Tongue (tissue), 1 donor: ENCODE measurements at regions not wholly inside any gene's neighbourhood (a gene's known extent, or its start where the extent isn't known, plus 50 kb on each side); places are given as distances from the start of the nearest gene placed in this dataset.

Experiments
- DNase-seq: peaks from one replicate; pipeline ENCODE4 v3.0.0-alpha.2; 2015

DNA sequence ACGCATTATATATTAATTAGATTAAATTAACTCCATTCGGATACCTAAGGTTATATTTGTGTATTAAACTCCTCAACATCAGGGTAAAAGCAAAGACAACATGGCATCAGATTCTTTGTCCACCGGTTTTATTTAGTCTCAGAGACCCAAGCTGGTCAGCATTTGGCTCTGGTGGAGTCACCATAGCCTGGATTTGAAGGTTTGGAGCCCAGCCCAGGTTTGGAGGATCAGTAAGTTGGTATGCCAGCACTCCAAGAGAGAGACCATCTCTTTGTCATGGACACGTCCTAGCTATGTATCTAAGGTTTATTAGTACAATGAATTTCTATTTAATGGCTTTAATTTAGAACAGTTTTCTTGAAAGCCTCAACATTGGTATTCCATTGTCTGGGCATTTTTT is 328.4 kb upstream of the RBFOX1 start:
- DNase-seq: no peak

DNA sequence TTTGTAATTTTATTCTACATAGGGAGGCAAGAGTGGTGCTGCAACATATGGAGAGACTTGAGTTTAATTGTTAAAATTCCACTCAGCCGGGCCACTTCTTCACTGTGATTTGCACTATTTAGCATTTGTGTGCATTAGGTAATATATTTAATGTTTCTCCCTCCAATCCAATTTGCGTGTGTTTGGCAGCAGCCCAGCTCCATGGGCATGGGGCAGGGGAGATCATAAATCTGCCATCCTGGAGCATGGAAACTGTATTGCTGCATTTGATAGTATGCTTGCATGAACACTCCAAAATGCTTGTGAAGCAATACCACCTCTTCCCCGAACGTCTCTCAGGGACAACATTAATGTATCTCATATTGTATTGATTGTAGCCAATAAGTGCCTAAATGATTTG is 339.1 kb upstream of the RBFOX1 start:
- no peak for DNase-seq

DNA sequence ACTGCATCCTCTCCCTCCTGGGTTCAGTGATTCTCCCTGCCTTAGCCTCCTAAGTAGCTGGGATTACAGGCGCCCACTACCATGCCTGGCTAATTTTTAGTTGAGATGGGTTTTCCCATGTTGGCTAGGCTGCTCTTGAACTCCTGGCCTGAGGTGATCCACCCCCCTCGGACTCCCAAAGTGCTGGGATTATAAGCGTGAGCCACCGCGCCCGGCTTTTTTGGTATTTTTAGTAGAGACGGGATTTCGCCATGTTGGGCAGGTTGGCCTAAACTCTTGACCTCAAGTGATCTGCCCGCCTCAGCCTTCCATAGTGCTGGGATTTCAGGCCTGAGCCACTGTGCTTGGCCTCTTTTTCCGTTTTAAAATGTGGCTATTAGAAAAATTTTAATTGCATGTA is 343.8 kb upstream of the RBFOX1 start:
- no peak for DNase-seq

DNA sequence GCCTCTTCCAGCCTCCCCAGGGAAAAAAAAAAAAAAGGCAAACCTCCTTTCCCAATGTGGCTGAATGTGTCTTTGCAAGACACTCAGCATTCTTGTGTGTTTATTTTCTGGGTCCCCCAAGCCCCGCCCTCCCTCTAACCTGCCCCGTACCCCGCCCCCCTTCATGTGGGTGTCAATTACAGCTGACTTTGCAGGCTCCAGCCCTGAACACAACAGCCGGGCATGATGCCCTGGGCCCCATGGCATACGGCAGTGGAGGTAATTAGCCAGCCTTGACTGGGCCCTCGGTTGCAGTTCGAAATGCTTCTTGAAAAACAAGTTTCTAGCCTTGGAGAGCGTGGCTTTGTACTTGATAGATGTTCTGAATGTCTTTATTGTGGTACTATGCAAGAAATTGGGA is 354.7 kb upstream of the RBFOX1 start:
- no peak for DNase-seq

DNA sequence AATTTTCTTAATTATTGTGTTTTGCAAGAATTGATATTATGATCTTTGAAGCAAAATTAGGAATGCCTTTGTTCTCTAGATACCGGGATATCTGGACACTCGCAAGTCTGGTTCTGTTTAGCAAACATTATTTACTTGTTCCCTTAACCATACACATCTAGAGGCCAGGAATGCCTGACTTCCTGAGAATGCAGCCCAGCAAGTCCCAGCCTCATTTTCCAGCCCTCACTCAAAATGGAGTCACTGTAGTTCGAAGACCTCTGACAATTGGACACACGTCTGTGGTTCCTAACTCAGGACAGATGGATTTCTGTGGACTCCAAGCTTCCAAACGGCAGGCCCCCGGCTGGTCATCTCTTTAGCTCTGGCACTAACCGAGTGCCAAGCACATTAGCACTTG is 355.4 kb upstream of the RBFOX1 start:
- no peak for DNase-seq

DNA sequence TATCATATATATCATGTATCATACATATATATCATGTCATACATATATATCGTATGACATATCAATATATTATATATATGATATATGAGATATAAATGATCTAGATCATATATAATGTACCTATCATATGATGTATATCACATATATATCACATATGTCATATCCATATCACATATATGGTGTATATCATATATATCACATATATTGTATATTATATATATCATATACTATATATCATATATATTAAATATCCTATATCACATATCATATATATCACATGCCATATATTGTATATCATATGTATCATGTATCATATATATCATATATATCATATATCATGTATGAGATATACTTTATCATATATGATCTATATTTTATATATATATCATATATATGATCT is 355.9 kb upstream of the RBFOX1 start:
- DNase-seq: no peak

DNA sequence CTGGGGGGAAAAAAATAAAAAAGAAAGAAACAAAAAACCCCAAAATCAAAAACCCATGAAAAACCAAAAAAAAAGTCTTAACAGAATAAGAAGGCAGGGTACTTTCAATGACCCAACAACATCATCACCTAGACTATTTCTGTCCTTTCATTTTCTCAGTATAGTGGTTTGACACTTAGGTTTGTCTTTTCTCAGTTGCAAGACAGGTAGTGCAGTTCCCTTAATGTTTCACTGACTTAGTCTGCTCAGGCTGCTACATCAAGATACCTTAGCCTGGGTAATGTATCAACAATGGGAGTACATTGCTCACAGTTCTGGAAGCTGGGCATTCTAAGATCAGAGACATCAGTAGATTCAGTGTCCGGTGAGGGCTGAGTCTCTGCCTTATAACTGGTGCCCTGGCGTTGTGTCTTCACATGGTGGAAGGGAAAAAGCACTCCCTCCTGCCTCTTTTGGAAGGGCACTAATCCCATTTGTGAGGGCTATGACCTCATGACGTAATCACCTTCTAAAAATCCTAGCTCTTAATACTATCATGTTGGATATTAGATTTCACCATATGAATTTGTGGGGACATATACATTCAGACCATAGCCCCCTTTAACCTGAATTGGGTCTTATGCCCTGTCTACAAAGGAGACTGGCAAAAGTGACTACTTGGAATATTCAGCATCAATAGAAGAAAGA is 362.3 kb upstream of the RBFOX1 start:
- DNase-seq: no peak

DNA sequence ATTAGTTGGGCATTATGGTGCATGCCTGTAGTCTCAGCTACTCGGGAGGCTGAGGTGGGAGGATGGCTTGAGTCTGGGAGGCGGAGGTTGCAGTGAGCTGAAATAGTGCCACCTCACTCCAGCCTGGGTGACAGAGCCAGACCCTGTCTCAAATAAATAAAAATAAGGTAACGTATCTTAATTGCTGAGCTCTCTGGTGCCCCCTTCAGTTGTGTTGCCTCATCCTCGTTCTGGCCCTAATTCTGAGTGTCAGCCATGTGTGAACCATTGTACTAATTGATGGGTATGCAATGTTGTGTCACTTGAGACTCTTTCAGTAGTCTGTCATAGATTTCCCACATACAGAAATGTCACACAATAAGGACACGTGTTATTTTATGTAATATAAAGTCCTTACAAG is 363.1 kb upstream of the RBFOX1 start:
- DNase-seq: no peak

DNA sequence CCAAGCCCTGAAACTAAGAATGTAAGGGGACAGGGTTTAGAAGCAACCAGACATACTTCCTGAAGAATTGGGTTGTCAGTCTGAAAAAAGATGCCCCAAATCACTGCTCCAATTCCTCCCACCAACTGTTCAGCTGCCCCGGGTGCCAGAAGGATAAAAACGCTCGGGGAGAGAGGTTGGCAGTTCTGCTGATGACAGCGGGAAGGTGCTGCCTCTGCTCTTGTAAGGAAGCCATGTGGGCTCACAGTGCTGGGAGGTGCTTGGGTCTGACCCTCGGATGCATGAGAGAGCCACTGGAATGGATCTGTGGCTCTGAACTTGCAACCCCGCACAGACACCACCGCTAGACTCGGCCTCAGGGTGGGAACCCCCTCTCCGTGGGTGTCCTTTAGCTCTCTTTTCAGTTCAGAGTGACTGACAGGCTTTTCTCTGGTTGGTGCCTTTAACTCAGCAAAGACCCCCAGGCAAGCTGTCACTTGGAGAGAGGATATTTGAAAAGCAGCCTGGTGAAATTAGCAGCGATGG is 364.8 kb upstream of the RBFOX1 start:
- no peak for DNase-seq

DNA sequence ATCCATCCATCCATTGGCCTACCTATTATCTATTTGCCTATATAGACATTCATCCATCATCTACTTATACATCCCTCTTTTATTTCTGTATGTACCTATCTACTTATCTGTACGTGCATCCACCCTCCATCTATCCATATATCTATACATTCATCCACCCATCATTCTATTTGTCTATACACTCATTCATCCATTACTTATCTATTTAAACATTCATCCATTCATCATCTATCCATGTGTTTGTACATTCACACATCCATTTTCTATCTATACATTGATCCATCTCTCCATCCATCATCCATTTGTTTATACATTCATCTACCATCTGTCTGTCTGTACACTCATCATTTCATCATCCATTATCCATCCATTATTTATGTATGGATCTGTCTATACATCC is 365.7 kb upstream of the RBFOX1 start:
- DNase-seq: no peak

DNA sequence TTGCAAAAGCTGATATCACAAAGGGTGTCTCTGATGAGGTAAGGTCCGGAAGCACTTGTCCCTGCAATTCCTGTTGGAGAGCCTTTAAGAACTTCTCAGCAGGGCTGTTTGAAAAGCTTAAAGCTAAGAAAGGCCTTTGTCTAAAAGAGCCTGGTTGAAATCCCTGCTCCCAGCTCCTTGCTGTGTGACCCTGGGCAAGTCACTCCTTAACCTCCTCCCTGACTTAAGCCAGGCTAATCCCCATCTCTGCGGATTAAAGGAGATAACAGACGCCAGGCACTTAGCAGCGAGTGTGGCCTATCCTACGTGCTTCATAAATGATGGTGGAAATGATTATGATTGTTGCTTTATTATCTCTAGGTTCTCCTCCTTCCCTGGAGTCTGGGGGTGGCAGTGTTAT is 368.0 kb upstream of the RBFOX1 start:
- DNase-seq: no peak

DNA sequence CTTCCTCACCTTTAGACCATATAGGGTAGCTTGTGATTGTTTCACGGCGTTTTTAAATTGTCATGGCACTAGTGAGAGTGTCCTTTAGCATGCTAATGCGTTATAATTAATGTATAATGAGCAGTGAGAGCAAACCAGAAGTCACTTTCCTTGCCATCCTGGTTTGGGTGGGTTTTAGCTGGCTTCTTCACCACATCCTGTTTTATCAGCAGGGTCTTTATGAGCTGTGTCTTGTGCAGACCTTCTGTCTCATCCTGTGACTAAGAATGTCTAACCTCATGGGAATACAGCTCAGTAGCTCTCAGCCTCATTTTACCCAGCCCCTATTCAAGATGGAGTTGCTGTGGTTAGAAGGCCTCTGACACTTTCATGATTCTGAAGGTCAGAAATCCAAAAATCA is 370.9 kb upstream of the RBFOX1 start:
- no peak for DNase-seq

DNA sequence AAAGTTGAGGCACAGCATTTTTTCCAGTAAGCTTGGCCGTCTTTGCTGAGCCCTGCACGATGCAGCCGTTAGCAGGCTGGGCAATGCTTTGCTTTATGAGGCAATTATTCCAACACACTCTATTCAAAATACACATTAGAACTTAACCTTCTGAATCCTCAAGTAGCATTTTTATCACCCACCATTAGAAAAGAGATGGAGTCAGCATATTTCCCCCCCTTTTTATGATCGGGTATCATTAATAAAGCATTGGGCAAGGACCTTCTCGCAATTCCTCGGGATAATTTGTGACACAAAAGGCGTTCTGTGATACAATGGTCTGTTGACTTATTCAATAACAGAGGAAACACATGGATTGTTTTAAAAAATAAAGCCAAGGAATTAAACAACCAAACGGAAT is 374.5 kb upstream of the RBFOX1 start:
- no peak for DNase-seq

DNA sequence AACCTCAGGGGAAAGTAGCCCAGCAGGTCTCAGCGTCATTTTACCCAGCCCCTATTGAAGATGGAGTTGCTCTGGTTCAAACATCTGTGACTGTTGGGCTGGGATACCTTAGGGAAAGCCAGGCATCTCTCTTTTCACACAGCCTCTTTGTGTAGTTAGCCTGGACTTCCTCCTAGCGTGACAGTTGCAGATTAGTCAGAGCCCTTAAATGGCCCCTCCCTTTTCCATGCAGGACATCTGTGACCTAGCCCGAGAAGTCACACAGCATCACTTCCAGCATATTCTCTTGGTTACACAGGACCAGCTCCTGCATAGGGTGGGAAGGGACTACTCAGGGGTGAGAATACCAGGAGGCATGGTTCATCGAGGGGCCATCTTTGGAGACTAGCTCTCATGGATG is 375.0 kb upstream of the RBFOX1 start:
- DNase-seq: peak; percentile 16

DNA sequence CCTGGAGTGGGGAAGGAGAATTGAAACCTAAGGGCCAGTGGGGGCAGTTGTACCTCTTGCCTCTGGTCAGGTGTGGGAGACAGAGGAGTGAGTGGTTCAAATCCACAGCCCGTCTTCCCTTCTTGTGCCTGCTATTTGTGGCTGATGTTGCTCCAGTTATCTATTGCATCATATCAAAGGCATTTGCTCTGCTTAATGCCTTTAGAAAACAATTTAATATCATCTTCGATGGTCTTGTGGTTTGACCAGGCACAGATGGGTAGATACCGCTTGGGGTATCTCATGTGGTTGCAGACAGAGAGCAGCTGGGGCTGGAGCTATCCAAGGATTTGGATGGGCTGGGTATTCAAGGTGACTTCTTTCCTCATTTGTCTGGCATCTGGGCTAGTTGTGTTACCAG is 376.1 kb upstream of the RBFOX1 start:
- DNase-seq: no peak

DNA sequence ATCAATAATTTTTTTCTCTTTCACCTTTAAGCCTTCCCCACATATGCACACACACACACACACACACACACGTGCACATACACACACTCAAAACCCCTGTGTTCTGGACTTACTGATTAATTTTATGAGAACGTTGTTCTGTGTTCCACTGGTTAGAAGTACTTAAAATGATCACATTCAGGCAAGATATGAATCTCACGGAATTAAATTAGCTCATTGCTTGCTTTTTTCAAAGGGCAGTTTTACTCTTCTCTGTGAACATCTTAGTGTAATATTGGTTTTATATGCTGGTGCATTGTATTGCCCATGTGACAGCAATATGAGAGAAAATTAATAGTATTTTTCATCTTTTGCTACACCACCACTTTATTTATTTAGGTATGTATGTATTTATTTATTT is 377.3 kb upstream of the RBFOX1 start:
- DNase-seq: no peak

DNA sequence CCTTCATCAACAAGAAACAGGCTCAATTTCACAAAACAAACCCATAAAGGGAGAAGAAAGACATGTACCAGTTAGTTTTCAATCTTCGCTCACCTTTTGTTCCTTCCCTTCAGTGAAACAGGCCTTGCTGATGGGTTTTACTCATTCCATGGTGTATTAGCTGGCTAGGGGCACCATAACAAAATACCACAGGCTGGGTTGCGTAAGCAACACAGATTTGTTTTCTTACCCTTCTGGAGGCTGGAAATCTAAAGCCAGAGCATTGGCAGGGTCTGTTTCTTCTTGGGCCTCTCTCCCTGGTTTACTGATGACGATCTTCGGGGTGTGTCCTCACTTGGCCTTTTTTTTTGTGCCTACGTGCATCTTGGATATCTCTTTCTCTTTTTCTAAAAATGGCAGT is 383.4 kb upstream of the RBFOX1 start:
- DNase-seq: no peak

DNA sequence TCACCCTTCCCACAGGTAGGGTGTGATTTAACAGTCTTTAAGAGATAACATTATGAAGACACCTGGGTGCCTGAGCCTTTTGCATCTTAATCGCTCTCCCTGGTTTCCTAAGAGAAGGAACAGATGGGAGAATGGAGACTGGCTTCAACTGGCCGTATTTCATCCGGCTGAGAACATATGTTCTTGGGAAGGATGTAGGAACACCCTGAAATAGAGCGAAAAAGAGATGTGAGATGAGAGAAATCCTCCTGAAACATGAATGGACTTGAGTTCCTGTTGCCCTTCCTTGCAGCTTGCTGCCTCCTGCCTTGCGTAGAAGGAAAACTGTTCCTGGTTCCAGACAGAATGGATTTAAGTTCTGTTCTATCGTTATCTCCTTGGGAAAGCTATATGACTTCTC is 385.4 kb upstream of the RBFOX1 start:
- no peak for DNase-seq

DNA sequence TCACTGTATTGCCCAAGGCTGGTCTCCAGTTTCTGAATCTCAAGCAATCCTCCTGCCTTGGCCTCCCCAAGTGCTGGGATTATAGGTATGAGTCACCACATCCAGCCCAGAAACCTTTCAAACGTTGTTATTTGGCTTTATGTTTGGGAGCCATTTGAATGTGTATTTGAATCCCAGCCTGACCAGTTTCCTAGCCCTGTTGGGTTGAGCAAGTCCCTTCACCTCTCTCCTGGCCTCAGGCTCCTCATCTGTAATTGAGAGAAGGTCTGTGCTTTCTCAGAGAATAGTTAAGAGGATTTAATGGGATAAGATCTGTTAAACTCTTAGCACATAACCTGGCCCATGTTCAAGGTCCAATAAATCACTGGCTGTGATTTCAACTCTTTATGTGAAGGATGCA is 385.8 kb upstream of the RBFOX1 start:
- no peak for DNase-seq

DNA sequence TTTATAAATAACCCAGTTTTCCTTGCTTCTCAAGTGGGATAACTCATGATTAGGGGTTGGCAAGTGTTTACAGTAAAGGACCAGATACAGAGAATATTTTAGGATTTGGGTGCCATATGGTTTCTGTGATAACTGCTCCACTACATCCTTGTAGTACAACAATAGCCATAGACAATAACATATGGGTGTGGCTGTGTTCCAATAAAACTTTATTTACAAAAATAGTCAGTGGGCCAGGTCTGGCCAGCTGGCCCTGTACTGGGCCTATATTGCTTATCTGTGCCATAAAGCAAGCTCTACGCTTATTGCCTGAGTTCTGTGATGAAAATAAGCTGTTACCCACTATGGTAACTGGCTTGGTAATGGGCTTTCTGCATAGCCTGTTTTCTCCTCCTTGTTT is 386.5 kb upstream of the RBFOX1 start:
- no peak for DNase-seq

DNA sequence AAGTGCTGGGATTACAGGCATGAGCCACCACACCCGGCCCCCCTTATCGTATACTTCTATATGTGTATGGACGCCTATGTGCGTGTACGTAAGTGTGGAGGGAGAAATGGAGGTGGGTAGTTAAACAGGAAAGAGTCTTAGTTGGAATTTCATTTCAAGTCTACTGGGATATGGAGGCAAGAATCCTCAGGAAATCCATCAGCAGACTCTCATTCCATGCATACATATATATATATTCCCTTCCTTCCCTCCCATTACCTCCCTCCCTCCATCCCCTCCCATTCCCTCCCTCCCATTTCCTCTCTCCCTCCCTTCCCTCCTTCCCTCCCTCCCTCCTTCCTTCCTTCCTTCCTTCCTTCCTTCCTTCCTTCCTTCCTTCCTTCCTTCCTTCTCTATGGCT is 391.7 kb upstream of the RBFOX1 start:
- DNase-seq: no peak

DNA sequence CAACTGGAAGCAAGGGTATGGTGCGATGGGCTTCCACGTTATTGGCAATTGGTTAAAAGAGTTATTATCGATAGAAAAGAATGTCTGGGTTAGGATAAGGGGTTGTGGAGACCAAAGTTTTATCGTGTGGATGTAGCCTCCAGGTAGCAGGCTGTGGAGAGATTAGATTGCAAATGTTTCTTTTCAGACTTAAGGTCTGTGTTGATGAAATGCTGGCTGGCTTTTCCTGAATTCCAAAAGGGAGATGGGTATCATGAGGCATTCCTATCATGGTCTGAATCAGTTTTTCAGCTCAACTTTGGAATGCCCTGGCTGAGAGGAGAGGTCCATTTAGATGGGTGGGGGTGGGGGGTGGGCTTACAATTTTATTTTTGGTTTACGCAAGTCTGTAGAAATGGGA is 395.0 kb upstream of the RBFOX1 start:
- no peak for DNase-seq

DNA sequence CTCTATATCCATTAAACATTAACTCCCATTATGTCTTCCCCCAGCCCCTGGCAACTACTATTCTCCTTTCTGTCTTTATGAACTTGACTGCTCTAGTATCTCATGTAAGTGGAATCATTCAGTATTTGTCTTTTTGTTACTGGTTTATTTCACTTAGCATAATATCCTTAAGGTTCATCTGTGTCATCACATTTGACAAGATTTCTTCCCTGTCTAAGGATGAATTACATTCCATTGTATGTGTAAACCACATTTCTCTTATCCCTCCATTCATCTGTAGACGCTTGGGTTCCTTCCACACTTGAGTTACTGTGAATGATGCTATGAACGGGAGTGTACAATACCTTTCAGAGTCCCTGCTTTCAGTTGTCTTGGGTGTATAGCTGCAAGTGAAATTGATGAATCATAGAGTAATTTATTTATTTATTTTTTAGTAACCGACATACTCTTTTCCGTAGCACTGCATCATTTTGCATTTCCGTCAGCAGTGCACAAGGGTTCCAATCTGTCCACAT is 399.7 kb upstream of the RBFOX1 start:
- peak; percentile 34 for DNase-seq

DNA sequence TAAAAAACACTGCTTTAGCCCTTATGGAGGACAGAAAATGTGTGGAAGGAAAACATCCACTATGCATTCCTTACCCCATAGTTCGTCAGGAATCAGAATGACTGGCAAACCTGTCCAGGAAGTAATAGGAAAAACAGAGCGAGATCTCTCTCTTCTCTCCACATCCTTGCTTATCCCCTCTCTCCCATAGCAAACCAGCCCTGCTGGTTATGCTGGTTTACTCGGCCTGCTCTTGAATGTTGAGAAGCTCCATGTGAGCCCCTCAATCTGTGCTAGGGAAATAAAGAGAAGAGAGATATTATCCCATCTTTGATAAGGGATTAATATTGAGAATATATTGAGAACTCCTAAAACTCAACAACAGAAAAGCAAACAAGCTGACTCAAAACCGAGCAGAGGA is 402.8 kb upstream of the RBFOX1 start:
- peak; percentile 30 for DNase-seq

DNA sequence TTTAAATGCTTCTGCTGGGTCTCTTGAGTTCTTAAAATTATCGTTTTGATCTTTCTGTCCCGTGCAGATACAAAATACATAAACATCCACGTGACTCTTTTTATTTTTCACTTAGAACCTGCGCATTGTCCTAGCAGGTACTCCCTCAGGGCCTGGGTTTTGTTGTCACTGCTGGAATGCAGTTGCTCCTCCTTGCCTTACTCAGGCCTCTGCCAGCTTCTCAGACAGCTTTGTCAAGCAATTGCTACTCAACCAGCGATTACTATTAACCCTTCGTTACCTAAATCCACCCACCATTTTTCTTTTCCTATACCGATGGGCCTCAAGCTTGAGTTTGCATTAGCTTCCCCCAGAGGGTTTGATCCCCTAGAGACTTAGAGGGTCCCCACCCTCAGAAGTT is 405.9 kb upstream of the RBFOX1 start:
- peak; percentile 47 for DNase-seq
